Ovary (tissue), 3 donors: ENCODE measurements at regions not wholly inside any gene's neighbourhood (a gene's known extent, or its start where the extent isn't known, plus 50 kb on each side); places are given as distances from the start of the nearest gene placed in this dataset.

Experiments
- EP300 ChIP-seq: sonication (generic); formaldehyde crosslinking; IDR thresholded peaks from one replicate; pipeline ENCODE4 v1.6.1; 2017; ENCODE audit warnings: antibody characterized with exemption
- TF ChIP-seq, protein P1 (sequence below), 3 donors: fragments of 450-650 bp in 2 of 3; fragments of 200-600 bp in 1 of 3; IDR thresholded peaks; one replicate each; pipeline versions ENCODE4 v1.5.1 to v1.8.0; 2016 to 2022; ENCODE audit warnings: antibody characterized with exemption in 3 of 3, mild to moderate bottlenecking in 1 of 3
- donor health status: DM: no; HTN: no; CAD: no.

DNA sequence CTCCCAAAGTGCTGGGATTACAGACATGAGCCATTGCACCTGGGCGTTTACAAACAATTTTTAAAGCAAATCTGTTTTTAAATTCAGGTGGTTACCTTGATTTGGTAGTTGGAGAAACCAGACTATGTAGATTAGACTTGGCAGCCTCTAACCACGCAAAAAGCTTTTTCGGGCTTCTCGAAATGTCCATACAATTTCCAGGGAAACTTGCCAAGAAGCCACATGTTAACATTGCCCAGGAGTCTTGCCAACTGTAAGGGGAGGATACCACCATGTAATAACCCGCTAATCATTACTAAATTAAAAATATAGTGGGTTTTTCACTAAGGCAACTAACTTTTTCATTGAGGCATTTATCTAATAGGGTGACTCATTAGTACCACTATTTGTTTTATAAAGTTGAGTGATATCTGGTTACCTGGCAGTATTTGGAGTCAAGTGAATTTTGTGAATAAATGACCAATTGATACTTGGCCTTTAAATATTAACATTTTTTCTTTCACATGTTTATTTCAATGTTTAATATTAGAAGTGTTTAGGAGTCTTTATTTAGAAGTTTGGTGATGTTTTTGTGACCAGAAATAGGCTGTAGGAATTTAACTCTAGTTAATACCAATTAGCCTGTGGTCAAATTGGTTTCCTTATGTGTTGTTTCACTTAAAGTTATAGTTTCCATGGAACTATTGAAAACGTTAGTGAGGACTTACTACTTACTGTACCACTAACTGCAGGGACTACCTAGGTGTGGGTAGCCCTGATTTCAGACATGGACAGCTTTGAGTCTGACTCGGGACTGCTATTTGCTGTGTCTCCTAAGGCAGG lies 61.3 kb downstream of the CLDN34 start:
- TF ChIP-seq, protein P1, sequence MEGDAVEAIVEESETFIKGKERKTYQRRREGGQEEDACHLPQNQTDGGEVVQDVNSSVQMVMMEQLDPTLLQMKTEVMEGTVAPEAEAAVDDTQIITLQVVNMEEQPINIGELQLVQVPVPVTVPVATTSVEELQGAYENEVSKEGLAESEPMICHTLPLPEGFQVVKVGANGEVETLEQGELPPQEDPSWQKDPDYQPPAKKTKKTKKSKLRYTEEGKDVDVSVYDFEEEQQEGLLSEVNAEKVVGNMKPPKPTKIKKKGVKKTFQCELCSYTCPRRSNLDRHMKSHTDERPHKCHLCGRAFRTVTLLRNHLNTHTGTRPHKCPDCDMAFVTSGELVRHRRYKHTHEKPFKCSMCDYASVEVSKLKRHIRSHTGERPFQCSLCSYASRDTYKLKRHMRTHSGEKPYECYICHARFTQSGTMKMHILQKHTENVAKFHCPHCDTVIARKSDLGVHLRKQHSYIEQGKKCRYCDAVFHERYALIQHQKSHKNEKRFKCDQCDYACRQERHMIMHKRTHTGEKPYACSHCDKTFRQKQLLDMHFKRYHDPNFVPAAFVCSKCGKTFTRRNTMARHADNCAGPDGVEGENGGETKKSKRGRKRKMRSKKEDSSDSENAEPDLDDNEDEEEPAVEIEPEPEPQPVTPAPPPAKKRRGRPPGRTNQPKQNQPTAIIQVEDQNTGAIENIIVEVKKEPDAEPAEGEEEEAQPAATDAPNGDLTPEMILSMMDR (IDR thresholded peaks at IDR 0.05) = no peak
- TF ChIP-seq EP300 = no peak
